ENCODE measurements at regions not wholly inside any gene's neighbourhood (a gene's known extent, or its start where the extent isn't known, plus 50 kb on each side); places are given as distances from the start of the nearest gene placed in this dataset.

- no peak for TF ChIP-seq POLR2A (IDR thresholded peaks at IDR 0.05; ENCODE audit: low read depth, low read length)
- TF ChIP-seq, protein P1, sequence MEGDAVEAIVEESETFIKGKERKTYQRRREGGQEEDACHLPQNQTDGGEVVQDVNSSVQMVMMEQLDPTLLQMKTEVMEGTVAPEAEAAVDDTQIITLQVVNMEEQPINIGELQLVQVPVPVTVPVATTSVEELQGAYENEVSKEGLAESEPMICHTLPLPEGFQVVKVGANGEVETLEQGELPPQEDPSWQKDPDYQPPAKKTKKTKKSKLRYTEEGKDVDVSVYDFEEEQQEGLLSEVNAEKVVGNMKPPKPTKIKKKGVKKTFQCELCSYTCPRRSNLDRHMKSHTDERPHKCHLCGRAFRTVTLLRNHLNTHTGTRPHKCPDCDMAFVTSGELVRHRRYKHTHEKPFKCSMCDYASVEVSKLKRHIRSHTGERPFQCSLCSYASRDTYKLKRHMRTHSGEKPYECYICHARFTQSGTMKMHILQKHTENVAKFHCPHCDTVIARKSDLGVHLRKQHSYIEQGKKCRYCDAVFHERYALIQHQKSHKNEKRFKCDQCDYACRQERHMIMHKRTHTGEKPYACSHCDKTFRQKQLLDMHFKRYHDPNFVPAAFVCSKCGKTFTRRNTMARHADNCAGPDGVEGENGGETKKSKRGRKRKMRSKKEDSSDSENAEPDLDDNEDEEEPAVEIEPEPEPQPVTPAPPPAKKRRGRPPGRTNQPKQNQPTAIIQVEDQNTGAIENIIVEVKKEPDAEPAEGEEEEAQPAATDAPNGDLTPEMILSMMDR (IDR thresholded peaks at IDR 0.05; ENCODE audit: extremely low read depth in 1 of 2, insufficient read depth in 1 of 2, low read depth in 1 of 2, low read length in 2 of 2) = no peak
- TF ChIP-seq EZH2 (IDR thresholded peaks at IDR 0.05; ENCODE audit: borderline replicate concordance, low read depth, low read length, severe bottlenecking) = no peak
- TF ChIP-seq, protein P2, sequence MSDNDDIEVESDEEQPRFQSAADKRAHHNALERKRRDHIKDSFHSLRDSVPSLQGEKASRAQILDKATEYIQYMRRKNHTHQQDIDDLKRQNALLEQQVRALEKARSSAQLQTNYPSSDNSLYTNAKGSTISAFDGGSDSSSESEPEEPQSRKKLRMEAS (IDR thresholded peaks at IDR 0.05; ENCODE audit: insufficient read depth, insufficient read length) = no peak
- no peak for TF ChIP-seq POLR2AphosphoS5 (IDR thresholded peaks at IDR 0.05; ENCODE audit: insufficient read depth, low read depth, low read length)
- TF ChIP-seq MYC (IDR thresholded peaks at IDR 0.05; ENCODE audit: low read depth, low read length) = no peak
These were observed 286.8 kb upstream of the KLF14 start for GRCh38 chr7:131020759-131021261.
